Lung (tissue), 11 donors: ENCODE measurements at regions not wholly inside any gene's neighbourhood (a gene's known extent, or its start where the extent isn't known, plus 50 kb on each side); places are given as distances from the start of the nearest gene placed in this dataset.

ENCODE experiments used
- ATAC-seq: fragments of 200-7000 bp; cut with Tn5 transposase; one replicate; pipeline ENCODE4 v1.9.1; 2020; ENCODE audit warnings: moderate number of reproducible peaks; ENCODE audit not compliant: insufficient read depth, low FRiP score
- DNase-seq, 3 donors: peaks; one replicate each; pipeline ENCODE4 v3.0.0-alpha.2; 2013 to 2017
- H3K27ac ChIP-seq, 2 donors: one replicate each; pipeline ENCODE4 v1.5.1; 2013; ENCODE audit warnings: mild to moderate bottlenecking in 2 of 2, moderate library complexity in 2 of 2, control low read depth in 1 of 2, inconsistent platforms in 1 of 2, low read depth in 1 of 2, low read length in 1 of 2
- H3K27me3 ChIP-seq, 3 donors: one replicate each; pipeline ENCODE4 v1.5.1; 2013; ENCODE audit warnings: low read length in 2 of 3; ENCODE audit not compliant: control insufficient read depth in 3 of 3, insufficient read depth in 3 of 3
- H3K36me3 ChIP-seq, 4 donors: one replicate each; pipeline ENCODE4 v1.5.1; 2013; ENCODE audit warnings: low read length in 4 of 4, mild to moderate bottlenecking in 1 of 4, moderate library complexity in 1 of 4; ENCODE audit not compliant: control insufficient read depth in 4 of 4, insufficient read depth in 4 of 4
- H3K4me1 ChIP-seq, 5 donors: one replicate each; pipeline ENCODE4 v1.5.1; 2013; ENCODE audit warnings: low read length in 5 of 5, mild to moderate bottlenecking in 2 of 5, moderate library complexity in 1 of 5; ENCODE audit not compliant: control insufficient read depth in 5 of 5, insufficient read depth in 5 of 5
- H3K4me3 ChIP-seq: one replicate; pipeline ENCODE4 v1.5.1; 2013; ENCODE audit warnings: mild to moderate bottlenecking, control low read depth, moderate library complexity
- H3K9ac ChIP-seq, 2 donors: one replicate each; pipeline ENCODE4 v1.5.1; 2013; ENCODE audit warnings: low read length in 2 of 2, control low read depth in 1 of 2; ENCODE audit not compliant: insufficient read depth in 1 of 2
- H3K9me3 ChIP-seq, 4 donors: one replicate each; pipeline ENCODE4 v1.5.1; 2013; ENCODE audit warnings: low read length in 3 of 4, mild to moderate bottlenecking in 1 of 4, moderate library complexity in 1 of 4; ENCODE audit not compliant: control insufficient read depth in 4 of 4, insufficient read depth in 3 of 4
- CTCF ChIP-seq: IDR thresholded peaks from 2 replicates; pipeline ENCODE4 v1.5.1; 2012; ENCODE audit warnings: mild to moderate bottlenecking; ENCODE audit errors: control extremely low read depth, extremely low read depth
- WGBS, 2 donors: extraction: QIAGEN DNeasy Blood & Tissue Kit; methylation state at CpG; one replicate each; pipeline ENCODE4 v1.1.7; 2013; 5-methylcytosine and 5-hydroxymethylcytosine counted together
- donor health status: control.
- donor health status: control.
- donor health status: Bipolar disorder and iron deficiency.
- donor health status: healthy.
- donor health status: DM: yes; HTN: yes; CAD: no.

- H3K36me3 ChIP-seq = no peaks in the 10 kb centered on the region
- H3K4me1 ChIP-seq = no peaks in the 10 kb centered on the region
- no peak overlapping the region for H3K9ac ChIP-seq
- no peak overlapping the region for H3K4me3 ChIP-seq
- H3K27ac ChIP-seq = no peak overlapping the region
- 59 to 73% methylated on average over 4 of the region's 4 CpGs for WGBS, 2 donors
- no peak for DNase-seq
- H3K27me3 ChIP-seq = no peaks in the 10 kb centered on the region
- no peak for ATAC-seq
- no peak for TF ChIP-seq CTCF
- H3K9me3 ChIP-seq = no peaks in the 10 kb centered on the region
Measured at GRCh38 chr3:19030522-19030839, 117.8 kb upstream of the KCNH8 start.

- no peak for TF ChIP-seq CTCF
- DNase-seq (no peak), ATAC-seq (no peak)
- H3K36me3 ChIP-seq = no peaks in the 10 kb centered on the region
- no peaks in the 10 kb centered on the region for H3K27me3 ChIP-seq
- no peaks in the 10 kb centered on the region for H3K4me1 ChIP-seq
- no peak overlapping the region for H3K27ac ChIP-seq
- no peak overlapping the region for H3K4me3 ChIP-seq
- 93% methylated on average over 2 of the region's 2 CpGs for whole genome bisulfite sequencing, 2 donors
- no peaks in the 10 kb centered on the region for H3K9me3 ChIP-seq
- H3K9ac ChIP-seq = no peak overlapping the region
Measured at GRCh38 chr3:19029837-19030521, 118.3 kb upstream of the KCNH8 start.

GRCh38 chr3:19025441-19025840 is 122.9 kb upstream of the KCNH8 start:
- no peaks in the 10 kb centered on the region for H3K9me3 ChIP-seq
- H3K9ac ChIP-seq = no peak overlapping the region
- TF ChIP-seq CTCF = no peak
- no peaks in the 10 kb centered on the region for H3K4me1 ChIP-seq
- no peaks in the 10 kb centered on the region for H3K27me3 ChIP-seq
- H3K36me3 ChIP-seq = no peaks in the 10 kb centered on the region
- DNase-seq (no peak), ATAC-seq (no peak)
- no peak overlapping the region for H3K4me3 ChIP-seq
- H3K27ac ChIP-seq = no peak overlapping the region
- 86 to 87% methylated on average over 1 of the region's 1 CpG for WGBS, 2 donors

- DNase-seq = no peak
Measured at GRCh38 chr3:19022546-19022945, 125.8 kb upstream of the KCNH8 start.

More at GRCh38 chr3:19022546-19022945, 125.8 kb upstream of the KCNH8 start:
- H3K27me3 ChIP-seq = no peaks in the 10 kb centered on the region
- no peak overlapping the region for H3K9ac ChIP-seq
- H3K4me3 ChIP-seq = no peak overlapping the region
- no peaks in the 10 kb centered on the region for H3K36me3 ChIP-seq
- H3K4me1 ChIP-seq = no peaks in the 10 kb centered on the region
- no peak overlapping the region for H3K27ac ChIP-seq
- no peak for ATAC-seq
- no peaks in the 10 kb centered on the region for H3K9me3 ChIP-seq
- 85 to 90% methylated on average over 4 of the region's 4 CpGs for WGBS, 2 donors
- TF ChIP-seq CTCF = no peak
